Heart right ventricle (tissue), 16 donors: ENCODE measurements at regions not wholly inside any gene's neighbourhood (a gene's known extent, or its start where the extent isn't known, plus 50 kb on each side); places are given as distances from the start of the nearest gene placed in this dataset.

Source experiments
- ATAC-seq, 8 donors: fragments of 200-7000 bp; cut with Tn5 transposase; one replicate each; pipeline ENCODE4 v1.9.1; 2020; ENCODE audit warnings: mild to moderate bottlenecking in 8 of 8, moderate library complexity in 8 of 8, moderate number of reproducible peaks in 1 of 8
- DNase-seq, 2 donors: peaks; one replicate each; pipeline ENCODE4 v3.0.0-alpha.2; 2020
- H3K27ac ChIP-seq, 10 donors: fragments of 200-600 bp; sonication (generic) in 2 of 10; one replicate each; pipeline versions ENCODE4 v1.5.0 to v1.8.0; 2020 to 2022; ENCODE audit warnings: mild to moderate bottlenecking in 3 of 10
- H3K27me3 ChIP-seq, 7 donors: fragments of 200-600 bp; one replicate each; pipeline ENCODE4 v1.8.0; 2021 to 2022; ENCODE audit warnings: mild to moderate bottlenecking in 2 of 7
- H3K36me3 ChIP-seq, 9 donors: fragments of 200-600 bp; sonication (generic) in 1 of 9; one replicate each; pipeline versions ENCODE4 v1.5.0 to v1.8.0; 2020 to 2022; ENCODE audit warnings: mild to moderate bottlenecking in 2 of 9
- H3K4me1 ChIP-seq, 9 donors: fragments of 200-600 bp; sonication (generic) in 1 of 9; one replicate each; pipeline versions ENCODE4 v1.5.0 to v1.8.0; 2020 to 2022; ENCODE audit warnings: mild to moderate bottlenecking in 4 of 9
- H3K4me3 ChIP-seq, 10 donors: fragments of 200-600 bp; sonication (generic) in 2 of 10; one replicate each; pipeline versions ENCODE4 v1.5.0 to v1.8.0; 2020 to 2022; ENCODE audit warnings: mild to moderate bottlenecking in 7 of 10, moderate library complexity in 2 of 10
- H3K9me3 ChIP-seq, 11 donors: fragments of 200-600 bp in 10 of 11; sonication (generic) in 2 of 11; one replicate each; pipeline versions ENCODE4 v1.5.0 to v1.8.0; 2013 to 2022; ENCODE audit warnings: mild to moderate bottlenecking in 2 of 11, control low read depth in 1 of 11, moderate library complexity in 1 of 11
- CTCF ChIP-seq, 9 donors: fragments of 200-600 bp; sonication (generic) in 2 of 9; IDR thresholded peaks; one replicate each; pipeline versions ENCODE4 v1.5.0 to v1.8.0; 2021 to 2022; ENCODE audit warnings: antibody characterized with exemption in 9 of 9, mild to moderate bottlenecking in 5 of 9, moderate library complexity in 1 of 9
- WGBS, 2 donors: extraction: QIAGEN DNeasy Blood & Tissue Kit; methylation state at CpG; one replicate each; pipeline ENCODE4 v1.1.7; 2013; ENCODE audit warnings: inconsistent platforms in 1 of 2; 5-methylcytosine and 5-hydroxymethylcytosine counted together
- intact Hi-C, 10 donors: fragments of 100-400 bp; cut with DNase I; formaldehyde crosslinking; loops; one replicate each; pipeline versions ENCODE4 v1.11.1 to v1.14.2; 2022
- donor health status: Arrhythmogenic right ventricular cardiomyopathy.
- donor health status: ischemic (EF 13 %, LVEDD 7.1; RV severe dilation, severe dysfunction).
- donor health status: healthy with polysubstance abuse.
- donor health status: DM: no; HTN: yes; CAD: no.
- donor health status: DM: no; HTN: no; CAD: no.
- donor health status: ischemic (EF 25% LVEDD 6.9; RV normal size, moderate dysfunction).
- donor health status: ischemic (EF 25% LVEDD 5.7; RV mildly dilated, moderate dysfunction).
- donor health status: healthy.
- donor health status: DM: yes; HTN: yes; CAD: no.
- donor health status: Ischemic cardiomyopathy.
- donor health status: ischemic (EF 35%, LVEDD 5.7; RV mildly dilated, moderate dysfunction).
- donor health status: nonischemic (EF 11% LVEDD 7.7; RV severe dilation, severe dysfunction).
- donor health status: DM: yes; HTN: yes; CAD: no.
- donor health status: PGD.
- donor health status: ischemic (EF 29% LVEDD 5.4; RV normal size, mild dysfunction).
- donor health status: nonischemic (EF 23%, LVEDD 6.1; RV moderate dilation, normal function).

DNA sequence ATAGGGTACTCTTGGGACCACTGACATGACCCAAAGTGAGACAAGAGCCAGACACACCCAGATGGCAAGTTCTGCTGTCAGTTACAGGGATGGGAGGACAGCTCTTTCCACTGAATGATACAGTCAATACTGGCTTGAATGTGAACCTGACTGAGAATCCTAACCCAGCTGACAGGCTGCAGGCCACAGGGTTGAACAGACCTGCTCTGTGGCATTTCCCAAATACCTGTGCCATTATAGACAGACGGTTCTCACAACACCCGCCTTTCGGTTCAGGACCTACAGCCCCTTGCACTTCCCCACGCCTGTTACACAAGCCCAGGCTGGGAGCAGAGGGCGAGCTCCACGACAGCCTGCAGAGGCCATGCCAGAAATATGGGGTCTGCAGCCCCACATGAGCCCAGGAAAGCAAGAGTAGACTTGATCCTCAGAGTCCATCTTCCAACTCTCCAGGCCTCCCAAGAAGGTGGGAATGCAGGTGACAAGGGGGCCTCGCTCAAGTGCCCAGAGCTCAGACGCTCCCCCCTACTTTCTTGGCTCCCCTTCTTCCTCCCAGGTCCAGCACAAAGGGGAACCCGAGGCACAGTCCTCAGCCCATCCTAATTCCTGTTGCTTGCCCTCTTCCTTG, 314.3 kb downstream of the SOX9 start:
- no peak overlapping the region for H3K4me3 ChIP-seq
- no peaks in the 10 kb centered on the region for H3K4me1 ChIP-seq
- no peak for ATAC-seq
- intact Hi-C loops, result no loop called here
- no peak for DNase-seq
- no peak overlapping the region for H3K27ac ChIP-seq
- peaks cover 0 to 21% (median 6%) of the 10 kb centered on the region in 7 donors for H3K27me3 ChIP-seq
- no peaks in the 10 kb centered on the region for H3K9me3 ChIP-seq
- WGBS, 2 donors, result 85 to 86% methylated on average over 9 of the region's 9 CpGs
- TF ChIP-seq CTCF (IDR thresholded peaks at IDR 0.05), result no peak
- no peaks in the 10 kb centered on the region for H3K36me3 ChIP-seq

DNA sequence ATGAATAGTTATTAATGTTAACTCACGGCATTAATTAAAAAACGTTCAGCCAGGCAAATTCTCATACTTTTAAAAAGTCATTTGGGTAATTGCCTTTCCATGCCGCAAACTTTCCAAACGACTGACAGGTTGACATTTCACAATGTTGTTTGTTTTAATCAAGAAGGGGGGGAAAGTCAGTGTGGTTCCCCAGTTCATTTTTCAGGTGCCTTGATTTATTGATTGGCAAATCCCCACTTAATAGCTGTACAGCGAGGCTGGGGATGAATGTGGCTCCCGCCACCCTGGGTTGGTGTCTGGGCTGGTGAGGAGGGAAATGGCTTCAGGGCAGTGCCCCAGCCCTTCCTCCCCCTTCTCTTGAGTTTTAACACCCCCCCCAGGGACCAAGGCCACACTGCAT, 318.0 kb downstream of the SOX9 start:
- DNase-seq (no peak), ATAC-seq (no peak)
- Histone ChIP-seq H3K36me3 (no peaks in the 10 kb centered on the region), H3K4me3 (no peak overlapping the region), H3K27me3 (peaks cover 0 to 5% (median 0%) of the 10 kb centered on the region in 7 donors), H3K4me1 (no peaks in the 10 kb centered on the region), H3K9me3 (no peaks in the 10 kb centered on the region), H3K27ac (no peak overlapping the region)
- TF ChIP-seq CTCF (IDR thresholded peaks at IDR 0.05), result no peak
- WGBS, 2 donors, result 86 to 92% methylated on average over 6 of the region's 6 CpGs
- intact Hi-C loops, result no loop called here

DNA sequence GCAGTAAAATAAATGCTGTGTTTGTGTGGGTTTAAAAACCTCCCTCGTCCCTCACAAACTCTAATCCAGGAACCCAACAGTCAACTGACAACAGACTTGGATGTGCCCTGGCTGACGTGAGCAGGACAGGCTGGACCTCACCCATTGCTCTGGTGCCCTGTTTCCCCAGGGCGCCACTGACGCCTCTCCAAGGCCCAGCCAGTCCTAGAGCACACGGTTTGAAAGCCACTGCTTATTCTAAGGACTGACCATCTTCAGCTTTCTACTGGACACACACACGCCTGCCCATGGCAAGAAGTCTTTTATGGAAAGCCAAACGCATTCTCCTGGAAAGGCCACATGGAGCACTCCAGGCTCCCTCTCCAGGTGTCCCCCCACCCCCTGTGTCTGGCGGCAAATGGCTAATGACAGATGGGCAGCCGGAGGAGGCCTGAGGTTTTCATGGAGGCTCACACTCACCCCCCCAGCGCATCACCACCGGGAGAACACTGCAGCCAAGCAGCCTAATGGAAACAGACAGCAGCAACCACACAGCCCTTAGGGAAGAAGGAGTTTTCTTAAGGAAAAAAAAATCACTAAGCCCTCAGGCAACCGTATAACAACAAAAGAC, 319.2 kb downstream of the SOX9 start:
- Histone ChIP-seq H3K27ac (no peak overlapping the region), H3K9me3 (no peaks in the 10 kb centered on the region), H3K36me3 (no peaks in the 10 kb centered on the region), H3K27me3 (peaks cover 0 to 7% (median 0%) of the 10 kb centered on the region in 7 donors), H3K4me1 (no peaks in the 10 kb centered on the region), H3K4me3 (no peak overlapping the region)
- DNase-seq, result no peak
- no peak for ATAC-seq
- TF ChIP-seq CTCF (IDR thresholded peaks at IDR 0.05), result no peak
- intact Hi-C loops, result no loop called here
- 74 to 75% methylated on average over 12 of the region's 12 CpGs for WGBS, 2 donors

DNA sequence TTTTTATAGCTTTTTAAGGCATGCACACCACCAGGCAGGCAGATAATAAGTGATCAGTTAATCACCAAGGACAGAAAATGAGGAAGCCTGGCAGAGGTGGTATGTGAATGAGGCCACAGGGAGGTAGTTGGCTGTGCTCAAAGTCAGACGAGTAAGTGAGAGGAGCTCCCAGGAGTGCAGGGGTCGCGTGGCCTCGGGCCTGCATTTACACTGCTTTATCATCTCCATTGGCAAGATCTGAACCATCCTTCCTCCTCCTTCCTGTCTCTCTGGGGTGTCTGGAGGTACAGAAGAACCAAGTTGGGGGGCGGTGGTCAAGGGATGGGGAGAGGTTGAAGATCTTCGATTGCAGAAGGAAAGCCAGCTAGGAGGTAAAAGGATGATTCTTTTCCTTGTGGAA, 320.1 kb downstream of the SOX9 start:
- DNase-seq (no peak), ATAC-seq (no peak)
- no peak for TF ChIP-seq CTCF (IDR thresholded peaks at IDR 0.05)
- Histone ChIP-seq H3K27ac (no peak overlapping the region), H3K4me1 (no peaks in the 10 kb centered on the region), H3K27me3 (peaks cover 0 to 9% (median 0%) of the 10 kb centered on the region in 7 donors), H3K36me3 (no peaks in the 10 kb centered on the region), H3K9me3 (no peaks in the 10 kb centered on the region), H3K4me3 (no peak overlapping the region)
- 87% methylated on average over 6 of the region's 6 CpGs for WGBS, 2 donors
- intact Hi-C loops, result no loop called here
